ENCODE measurements at regions not wholly inside any gene's neighbourhood (a gene's known extent, or its start where the extent isn't known, plus 50 kb on each side); places are given as distances from the start of the nearest gene placed in this dataset.

- Mint-ChIP-seq H3K9me3 (ENCODE audit: unreplicated experiment) (no peaks in the 10 kb centered on the region), H3K27me3 (ENCODE audit: low read depth, unreplicated experiment) (no peaks in the 10 kb centered on the region), H3K27ac (ENCODE audit: unreplicated experiment) (no peak overlapping the region), H3K4me1 (ENCODE audit: low read depth, unreplicated experiment) (peaks cover 6% of the 10 kb centered on the region), H3K36me3 (ENCODE audit: low read depth, unreplicated experiment) (no peaks in the 10 kb centered on the region), H3K4me3 (ENCODE audit: unreplicated experiment) (no peak overlapping the region)
- no peak for FAIRE-seq
- TF ChIP-seq CTCF (IDR thresholded peaks at IDR 0.05; ENCODE audit: insufficient read depth, low read depth, low read length): no peak
- TF ChIP-seq EZH2 (IDR thresholded peaks at IDR 0.05; ENCODE audit: insufficient read depth, low read length): no peak
- Histone ChIP-seq H4K20me1 (ENCODE audit: insufficient read depth, low read length) (no peaks in the 10 kb centered on the region), H3K27me3 (ENCODE audit: insufficient read depth, low read length) (no peaks in the 10 kb centered on the region), H3K9me3 (ENCODE audit: insufficient read depth, low read depth, low read length) (no peaks in the 10 kb centered on the region), H3K27ac (ENCODE audit: low read depth, low read length) (no peak overlapping the region), H3K4me1 (ENCODE audit: insufficient read depth, low read length) (no peaks in the 10 kb centered on the region), H3K4me2 (ENCODE audit: low read length) (no peak overlapping the region), H3K9ac (ENCODE audit: low read length) (no peak overlapping the region), H3K36me3 (ENCODE audit: insufficient read depth, low read length) (no peaks in the 10 kb centered on the region), H3K79me2 (ENCODE audit: insufficient read depth, low read length) (no peaks in the 10 kb centered on the region), H3K4me3 (ENCODE audit: insufficient read depth, low read depth, low read length) (no peak overlapping the region), H2AFZ (ENCODE audit: low read depth, low read length) (no peak overlapping the region)
- DNase-seq (ENCODE audit: low read depth): no peak
These were observed 418.0 kb downstream of the PLK2 start for GRCh38 chr5:58041884-58042283.

GRCh38 chr5:58040846-58041245 lies 419.0 kb downstream of the PLK2 start:
- no peaks in the 10 kb centered on the region for H3K27me3 Mint-ChIP-seq (ENCODE audit: low read depth, unreplicated experiment)
- H3K27me3 ChIP-seq (ENCODE audit: insufficient read depth, low read length): no peaks in the 10 kb centered on the region
- H3K36me3 ChIP-seq (ENCODE audit: insufficient read depth, low read length): no peaks in the 10 kb centered on the region
- H3K4me3 Mint-ChIP-seq (ENCODE audit: unreplicated experiment): no peak overlapping the region
- no peak overlapping the region for H2AFZ ChIP-seq (ENCODE audit: low read depth, low read length)
- no peaks in the 10 kb centered on the region for H3K36me3 Mint-ChIP-seq (ENCODE audit: low read depth, unreplicated experiment)
- H3K9me3 ChIP-seq (ENCODE audit: insufficient read depth, low read depth, low read length): no peaks in the 10 kb centered on the region
- no peaks in the 10 kb centered on the region for H3K4me1 ChIP-seq (ENCODE audit: insufficient read depth, low read length)
- FAIRE-seq (no peak), DNase-seq (ENCODE audit: low read depth) (no peak)
- no peak overlapping the region for H3K4me2 ChIP-seq (ENCODE audit: low read length)
- peaks cover 6% of the 10 kb centered on the region for H3K4me1 Mint-ChIP-seq (ENCODE audit: low read depth, unreplicated experiment)
- no peak overlapping the region for H3K4me3 ChIP-seq (ENCODE audit: insufficient read depth, low read depth, low read length)
- TF ChIP-seq EZH2 (IDR thresholded peaks at IDR 0.05; ENCODE audit: insufficient read depth, low read length): no peak
- TF ChIP-seq CTCF (IDR thresholded peaks at IDR 0.05; ENCODE audit: insufficient read depth, low read depth, low read length): no peak
- no peaks in the 10 kb centered on the region for H3K79me2 ChIP-seq (ENCODE audit: insufficient read depth, low read length)
- H3K27ac Mint-ChIP-seq (ENCODE audit: unreplicated experiment): no peak overlapping the region
- H3K9me3 Mint-ChIP-seq (ENCODE audit: unreplicated experiment): no peaks in the 10 kb centered on the region
- no peak overlapping the region for H3K9ac ChIP-seq (ENCODE audit: low read length)
- no peak overlapping the region for H3K27ac ChIP-seq (ENCODE audit: low read depth, low read length)
- H4K20me1 ChIP-seq (ENCODE audit: insufficient read depth, low read length): no peaks in the 10 kb centered on the region

- peaks cover 6% of the 10 kb centered on the region for H3K4me1 Mint-ChIP-seq (ENCODE audit: low read depth, unreplicated experiment)
- Histone ChIP-seq H3K79me2 (ENCODE audit: insufficient read depth, low read length) (no peaks in the 10 kb centered on the region), H3K36me3 (ENCODE audit: insufficient read depth, low read length) (no peaks in the 10 kb centered on the region), H2AFZ (ENCODE audit: low read depth, low read length) (peak overlapping the region; percentile 10), H3K4me2 (ENCODE audit: low read length) (peak overlapping the region; percentile 25), H3K4me1 (ENCODE audit: insufficient read depth, low read length) (no peaks in the 10 kb centered on the region), H4K20me1 (ENCODE audit: insufficient read depth, low read length) (no peaks in the 10 kb centered on the region), H3K27me3 (ENCODE audit: insufficient read depth, low read length) (no peaks in the 10 kb centered on the region), H3K9ac (ENCODE audit: low read length) (no peak overlapping the region), H3K4me3 (ENCODE audit: insufficient read depth, low read depth, low read length) (no peak overlapping the region), H3K27ac (ENCODE audit: low read depth, low read length) (no peak overlapping the region), H3K9me3 (ENCODE audit: insufficient read depth, low read depth, low read length) (no peaks in the 10 kb centered on the region)
- no peak overlapping the region for H3K4me3 Mint-ChIP-seq (ENCODE audit: unreplicated experiment)
- DNase-seq (ENCODE audit: low read depth): no peak
- H3K27me3 Mint-ChIP-seq (ENCODE audit: low read depth, unreplicated experiment): no peaks in the 10 kb centered on the region
- no peak for TF ChIP-seq EZH2 (IDR thresholded peaks at IDR 0.05; ENCODE audit: insufficient read depth, low read length)
- TF ChIP-seq CTCF (IDR thresholded peaks at IDR 0.05; ENCODE audit: insufficient read depth, low read depth, low read length): no peak
- no peak for FAIRE-seq
- no peaks in the 10 kb centered on the region for H3K36me3 Mint-ChIP-seq (ENCODE audit: low read depth, unreplicated experiment)
- no peak overlapping the region for H3K27ac Mint-ChIP-seq (ENCODE audit: unreplicated experiment)
- no peaks in the 10 kb centered on the region for H3K9me3 Mint-ChIP-seq (ENCODE audit: unreplicated experiment)
These were observed 419.8 kb downstream of the PLK2 start for GRCh38 chr5:58040044-58040443.
